Kidney glomerular epithelial cell (primary cell): ENCODE measurements at regions not wholly inside any gene's neighbourhood (a gene's known extent, or its start where the extent isn't known, plus 50 kb on each side); places are given as distances from the start of the nearest gene placed in this dataset.

Experiments
- DNase-seq: peaks from one replicate; lab custom pipeline; 2025; lab: John Stamatoyannopoulos, UW

DNA sequence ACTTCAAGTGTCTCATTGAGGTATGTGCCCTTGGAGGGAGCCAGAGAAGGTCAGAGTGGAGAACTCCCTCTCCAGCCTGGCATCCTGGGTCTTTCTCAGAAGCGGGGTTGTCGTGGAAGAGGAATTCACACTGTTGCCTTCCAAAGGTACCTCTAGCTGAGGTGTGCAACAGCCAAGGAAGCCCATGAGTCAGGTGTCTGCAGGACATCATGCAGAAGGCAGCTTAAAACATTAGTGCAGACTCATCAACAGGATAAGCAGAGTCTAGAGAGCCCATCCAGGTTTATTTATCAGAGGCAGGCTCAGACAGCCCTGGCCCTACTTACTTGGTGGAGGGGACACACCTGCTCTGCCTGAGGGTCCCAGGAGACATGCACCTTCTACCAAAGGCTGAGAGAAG lies 95.6 kb upstream of the TPM1 start:
- no peak for DNase-seq

DNA sequence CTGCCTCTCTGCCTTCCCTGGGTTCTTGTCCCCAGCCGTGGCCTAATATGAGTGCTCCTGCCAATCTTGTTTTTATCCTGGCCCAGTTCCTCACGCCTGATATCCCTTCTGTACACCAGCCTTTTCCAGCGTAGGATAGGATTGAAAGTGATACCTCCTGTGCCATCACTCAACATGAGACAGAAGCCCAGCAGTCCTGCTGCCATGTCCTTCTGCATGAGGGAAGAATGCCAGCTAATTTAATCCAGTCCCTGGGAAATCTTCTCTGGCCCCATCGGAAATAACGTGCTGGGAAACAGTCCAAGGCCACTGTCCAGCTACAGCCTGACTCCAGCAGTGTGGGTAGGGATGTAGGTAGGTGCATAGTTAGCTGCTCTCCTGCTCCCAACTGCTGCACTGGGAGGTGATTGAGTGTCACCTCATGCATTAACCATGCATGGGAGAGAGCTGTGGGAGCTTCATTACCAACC lies 92.0 kb upstream of the TPM1 start:
- no peak for DNase-seq

DNA sequence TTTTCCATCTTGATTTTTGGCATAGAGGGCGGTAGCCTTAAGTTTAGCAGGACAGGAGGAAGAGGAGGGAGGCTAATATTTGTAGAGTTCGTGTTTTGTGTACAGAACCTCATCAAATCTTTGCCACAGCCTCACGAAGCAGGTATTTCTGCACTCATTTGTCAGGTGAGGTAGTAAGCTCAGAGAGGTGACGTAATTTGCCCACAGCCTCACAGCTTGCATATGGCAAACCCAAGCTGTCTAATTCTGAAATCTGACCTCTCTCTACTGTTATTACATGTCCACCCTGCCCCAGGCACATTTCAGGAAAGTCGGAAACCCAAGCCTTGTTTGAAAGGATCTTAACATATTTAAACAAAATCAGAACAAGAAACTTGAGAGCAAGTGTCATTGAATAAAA lies 91.1 kb upstream of the TPM1 start:
- DNase-seq: no peak

DNA sequence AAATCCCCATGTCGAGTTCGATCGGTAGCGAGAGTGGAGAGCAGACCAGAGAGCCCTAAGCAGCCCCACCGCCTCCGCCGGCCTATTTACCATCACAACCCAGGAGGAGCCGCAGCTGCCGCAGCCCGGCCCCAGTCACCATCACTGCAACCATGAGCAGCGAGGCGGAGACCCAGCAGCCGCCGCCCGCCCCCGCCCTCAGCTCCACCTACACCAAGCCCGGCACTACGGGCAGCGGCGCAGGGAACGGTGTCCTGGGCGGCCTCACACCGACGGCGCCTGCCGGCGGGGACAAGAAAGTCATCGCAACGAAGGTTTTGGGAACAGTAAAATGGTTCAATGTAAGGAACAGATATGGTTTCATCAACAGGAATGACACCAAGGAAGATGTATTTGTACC lies 89.5 kb upstream of the TPM1 start:
- DNase-seq: no peak

DNA sequence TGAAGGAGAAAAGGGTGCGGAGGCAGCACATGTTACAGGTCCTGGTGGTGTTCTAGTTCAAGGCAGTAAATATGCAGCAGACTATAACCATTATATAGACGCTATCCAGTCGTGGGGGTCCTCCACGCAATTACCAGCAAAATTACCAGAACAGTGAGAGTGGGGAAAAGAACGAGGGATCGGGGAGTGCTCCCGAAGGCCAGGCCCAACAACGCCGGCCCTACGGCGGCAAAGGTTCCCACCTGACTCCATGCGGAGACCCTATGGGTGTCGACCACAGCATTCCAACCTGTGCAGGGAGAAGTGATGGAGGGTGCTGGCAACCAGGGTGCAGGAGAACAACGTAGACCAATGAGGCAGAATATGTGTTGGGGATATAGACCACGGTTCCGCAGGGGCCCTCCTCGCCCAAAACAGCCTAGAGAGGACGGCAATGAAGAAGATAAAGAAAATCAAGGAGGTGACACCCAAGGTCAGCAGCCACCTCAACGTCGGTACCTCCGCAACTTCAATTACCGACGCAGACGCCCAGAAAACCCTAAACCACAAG lies 89.0 kb upstream of the TPM1 start:
- no peak for DNase-seq

DNA sequence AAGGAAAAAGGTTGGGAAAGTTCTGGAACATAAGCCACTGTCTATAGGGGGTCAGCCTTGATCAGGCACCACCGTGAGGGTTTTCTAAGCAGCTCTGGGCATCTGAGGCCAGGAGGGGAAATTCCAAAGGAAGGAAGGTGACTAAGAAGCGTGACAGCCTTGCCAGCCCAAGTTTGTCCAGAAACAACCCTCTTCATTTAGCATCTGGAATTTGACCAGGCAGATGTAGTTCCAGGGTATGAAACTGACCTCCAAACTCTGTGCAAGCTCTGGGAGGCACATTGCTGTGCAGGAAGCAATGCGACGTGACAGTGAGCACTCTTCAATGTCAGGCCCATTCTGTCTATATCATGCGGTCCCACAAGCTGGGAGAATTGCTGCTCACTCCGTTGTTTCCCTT lies 85.4 kb upstream of the TPM1 start:
- peak; percentile 80 for DNase-seq

DNA sequence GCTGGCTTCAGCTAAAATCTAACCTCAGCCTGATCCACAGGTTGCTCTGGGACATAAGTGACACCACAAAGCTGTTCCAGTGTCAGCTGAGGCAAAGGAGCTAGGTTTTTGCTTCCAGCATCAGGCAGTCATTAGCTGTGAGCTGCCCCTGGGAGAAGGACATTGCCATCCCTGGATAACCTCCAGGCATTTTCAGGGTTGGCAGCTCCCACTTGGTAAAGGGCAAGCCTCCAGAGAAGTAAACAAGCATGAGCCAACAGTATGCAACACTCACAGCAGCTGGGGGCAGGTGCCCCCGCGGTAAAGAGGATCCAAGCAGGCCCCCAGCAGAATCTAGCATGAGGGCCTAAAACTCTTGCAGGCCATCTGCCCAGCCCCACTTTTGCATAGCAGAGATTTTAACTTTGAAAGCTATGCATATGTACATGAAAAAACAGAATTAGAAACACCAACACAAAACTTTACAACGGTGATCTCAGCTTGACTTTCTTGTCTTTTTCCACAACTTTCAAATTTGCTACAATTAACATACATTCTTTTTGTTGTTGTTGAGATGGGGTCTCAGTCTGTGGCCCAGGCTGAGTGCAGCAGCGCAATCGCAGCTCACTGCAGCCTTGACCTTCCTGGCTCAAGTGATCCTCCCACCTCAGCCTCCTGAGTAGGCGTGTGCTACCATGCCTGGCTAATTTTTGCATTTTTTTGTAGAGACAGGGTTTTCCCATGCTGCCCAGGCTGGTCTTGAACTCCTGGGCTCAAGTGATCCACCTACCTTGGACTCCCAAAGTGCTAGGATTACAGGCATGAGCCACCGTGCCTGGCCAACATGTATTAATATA lies 83.8 kb upstream of the TPM1 start:
- DNase-seq: peak; percentile 70

DNA sequence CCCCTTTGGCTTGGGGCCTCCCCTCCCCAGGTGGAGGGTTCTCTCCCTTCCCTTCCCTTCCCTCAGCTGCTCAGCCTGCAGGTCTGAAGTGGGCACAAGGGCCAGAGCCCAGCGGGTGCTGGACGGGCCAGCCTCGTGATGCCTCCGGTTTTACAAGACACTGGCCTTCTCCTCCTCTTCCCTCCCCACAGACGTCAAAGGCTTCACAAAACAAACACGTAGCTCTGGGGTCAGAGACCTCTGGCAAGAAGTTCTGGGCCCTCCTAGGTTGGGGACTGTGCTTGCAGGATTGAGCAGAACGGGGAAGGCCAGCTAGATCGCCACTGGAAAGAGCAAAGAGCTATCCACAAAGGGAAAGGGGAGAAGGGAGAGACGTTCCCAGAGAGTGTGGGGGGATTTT lies 81.4 kb upstream of the TPM1 start:
- DNase-seq: no peak

DNA sequence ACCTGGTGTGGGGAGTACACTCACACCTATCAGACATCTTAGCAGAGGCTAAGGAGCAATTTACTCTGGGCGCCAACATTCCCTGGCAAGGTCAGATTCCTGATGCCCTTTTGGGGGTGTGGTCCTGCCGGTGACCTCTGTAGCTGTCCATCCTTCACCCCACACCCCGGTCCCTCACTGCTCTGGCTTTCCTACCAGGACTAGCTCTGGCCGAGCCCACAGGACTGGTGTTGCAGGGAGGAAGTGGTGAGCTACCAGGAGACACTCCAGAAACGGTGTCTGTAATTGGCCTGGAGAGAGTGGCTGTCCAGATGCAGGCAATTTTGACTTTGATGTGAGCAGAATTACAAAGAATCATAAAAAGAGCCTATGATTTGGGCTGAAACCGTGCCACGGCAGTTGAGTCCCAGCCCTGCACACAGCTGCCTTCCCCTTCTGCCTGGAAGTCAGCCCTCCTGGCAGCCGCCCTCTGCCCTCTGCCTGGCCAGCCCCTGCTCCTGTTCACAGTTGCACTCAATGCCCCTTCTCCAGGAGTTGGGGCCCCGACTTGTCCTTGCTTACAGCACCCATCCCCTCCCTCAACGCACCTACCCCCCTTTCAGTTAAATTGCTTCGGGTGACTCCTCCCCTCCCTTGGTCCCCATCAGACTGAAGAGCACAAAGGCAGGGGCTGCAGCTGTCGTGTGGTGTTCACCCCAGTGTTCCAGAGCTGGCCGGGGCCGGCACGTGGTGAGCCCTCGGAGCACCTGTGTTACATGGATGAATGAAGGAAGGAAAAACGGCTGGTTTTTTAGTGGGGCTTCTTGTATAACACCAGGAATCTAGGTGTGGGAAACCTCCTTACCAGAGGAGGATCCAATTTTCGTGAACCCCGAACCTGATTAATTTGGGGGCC lies 80.2 kb upstream of the TPM1 start:
- no peak for DNase-seq

DNA sequence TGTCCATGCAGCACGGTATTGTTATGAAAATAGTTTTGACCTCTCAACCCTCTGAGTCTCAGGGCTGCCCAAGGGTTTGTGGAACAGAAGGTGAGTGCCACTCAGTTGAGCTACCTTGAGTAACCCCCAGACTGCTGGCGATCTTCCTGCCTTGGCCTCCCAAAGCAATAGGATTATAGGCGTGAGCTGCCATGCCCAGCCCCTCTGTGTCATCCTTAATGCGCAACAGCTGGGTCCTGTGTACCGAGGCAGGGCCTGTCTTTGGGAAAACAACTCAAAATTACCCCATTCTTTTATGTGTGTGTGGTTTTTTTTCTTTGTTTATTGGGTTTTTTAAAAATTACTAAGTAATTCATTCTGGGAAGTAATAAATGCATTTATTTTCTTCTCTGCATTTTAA lies 78.3 kb upstream of the TPM1 start:
- DNase-seq: no peak

DNA sequence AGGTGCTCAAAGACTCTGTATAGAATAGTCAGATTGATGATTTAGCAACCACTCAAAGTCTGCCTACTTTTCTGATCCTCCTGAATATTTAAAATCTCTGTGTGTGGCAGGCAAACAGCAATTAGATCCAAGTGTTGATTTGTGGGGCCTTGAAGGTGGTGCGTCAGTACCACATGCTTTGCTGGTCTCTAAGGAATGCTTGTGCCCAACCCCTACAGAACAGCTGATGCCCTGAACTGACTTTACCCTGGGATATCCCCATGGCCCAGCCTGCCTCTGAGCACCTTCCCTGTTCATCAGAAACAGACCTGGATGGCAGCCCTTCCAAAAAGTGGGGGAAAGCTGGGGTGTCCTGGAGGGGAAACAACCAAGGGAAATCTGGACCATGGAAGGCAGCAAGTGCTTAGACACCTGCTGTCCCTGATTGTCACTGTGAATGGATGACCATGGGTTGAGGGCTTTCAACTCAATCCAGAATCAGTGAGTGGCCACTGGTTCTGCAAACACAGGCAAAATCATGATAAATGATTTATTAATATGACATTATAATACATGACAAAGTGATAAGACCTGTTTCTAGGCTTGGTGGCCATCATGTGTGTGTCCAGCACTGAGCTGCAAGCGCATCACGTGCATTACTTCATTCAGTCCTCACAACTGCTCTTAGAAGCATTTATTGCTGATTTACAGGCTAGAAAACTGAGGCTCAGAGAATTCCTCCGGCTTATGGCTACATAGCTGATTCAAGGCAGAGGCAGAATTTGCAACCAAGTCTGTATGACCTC lies 76.1 kb upstream of the TPM1 start:
- no peak for DNase-seq

DNA sequence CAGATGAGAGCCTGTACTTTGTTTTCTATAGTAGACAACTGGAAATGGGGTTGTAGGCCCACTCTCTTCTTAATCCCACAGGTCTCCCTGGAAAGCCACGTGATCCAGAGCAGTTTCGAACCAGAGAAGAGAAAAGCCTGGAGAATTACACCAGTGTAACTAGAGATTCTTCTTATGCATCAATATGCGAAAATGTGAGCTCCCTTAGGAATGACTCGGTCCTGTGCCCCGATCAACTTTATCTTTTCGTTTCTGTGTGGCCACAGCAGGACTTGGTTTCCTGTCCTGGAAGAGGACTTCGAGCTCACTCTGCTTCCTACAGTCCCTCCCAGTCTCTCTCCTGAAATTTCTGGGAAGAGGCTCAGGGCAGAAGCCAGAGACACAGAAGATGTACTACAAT lies 73.8 kb upstream of the TPM1 start:
- DNase-seq: no peak

DNA sequence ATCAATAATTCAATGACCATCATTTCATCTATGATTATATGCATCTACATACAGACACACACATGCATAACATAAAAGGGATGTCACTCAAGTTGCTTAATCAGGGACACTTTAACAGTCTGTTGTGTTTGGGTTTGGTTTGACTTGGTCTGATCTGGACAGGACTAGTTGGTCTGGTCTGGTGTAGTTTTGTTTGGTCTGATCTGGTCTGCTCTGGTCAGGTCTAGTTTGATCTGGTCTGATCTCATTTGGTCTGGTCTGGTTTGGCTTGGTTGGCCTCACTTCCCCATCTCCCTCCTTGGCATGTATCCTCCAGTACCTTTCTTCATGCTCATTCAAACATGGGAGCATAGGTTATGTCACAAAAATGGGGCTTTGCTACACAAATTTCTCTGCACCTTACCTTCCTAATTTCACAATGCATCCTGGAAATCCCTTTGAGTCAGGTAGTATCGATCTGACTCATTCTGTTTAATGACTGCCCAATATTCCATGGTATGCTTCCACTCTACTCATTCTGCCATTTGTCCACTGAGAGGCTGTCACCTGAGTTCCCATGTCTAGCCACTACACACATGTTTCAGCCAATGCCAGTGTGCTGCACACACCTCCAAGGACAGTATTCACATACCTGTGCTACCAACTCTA lies 73.0 kb upstream of the TPM1 start:
- DNase-seq: no peak

DNA sequence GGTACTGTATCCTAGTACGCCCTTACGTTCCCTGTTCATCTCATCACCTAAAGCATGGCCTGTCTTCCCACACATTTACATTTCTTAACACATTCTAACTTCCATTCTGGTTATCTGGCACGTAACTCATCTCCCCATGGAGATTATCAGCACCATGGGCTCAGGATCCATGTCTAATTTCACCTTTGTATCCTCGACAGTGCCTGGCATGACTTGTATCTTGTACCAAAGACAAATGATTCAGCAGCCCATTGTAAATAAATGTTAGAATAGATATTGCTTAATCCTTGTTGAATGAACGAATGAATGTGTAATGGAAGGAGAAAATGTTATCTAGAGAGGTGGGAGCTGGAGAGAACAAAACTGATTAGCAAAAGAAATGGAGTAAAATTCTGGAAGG lies 69.7 kb upstream of the TPM1 start:
- DNase-seq: peak; percentile 73

DNA sequence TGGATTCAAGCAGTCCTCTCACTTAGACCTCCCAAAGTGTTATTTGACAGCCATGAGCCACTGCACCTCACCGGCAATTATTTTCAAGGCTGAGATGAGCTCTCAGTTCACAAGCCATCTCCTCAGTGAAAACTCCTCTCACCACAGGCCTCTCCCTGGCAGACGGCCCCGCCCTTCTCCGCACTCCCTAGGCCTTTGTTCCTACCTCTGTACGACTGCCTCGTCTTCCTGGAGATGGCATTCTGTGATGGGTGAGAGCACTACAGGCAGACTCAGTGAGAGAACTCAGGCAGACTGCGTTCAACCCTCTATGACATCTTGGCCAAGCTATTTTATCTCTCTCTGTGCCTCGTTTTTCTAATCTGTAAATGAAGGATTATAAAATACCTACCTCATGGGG lies 67.0 kb upstream of the TPM1 start:
- peak; percentile 80 for DNase-seq

DNA sequence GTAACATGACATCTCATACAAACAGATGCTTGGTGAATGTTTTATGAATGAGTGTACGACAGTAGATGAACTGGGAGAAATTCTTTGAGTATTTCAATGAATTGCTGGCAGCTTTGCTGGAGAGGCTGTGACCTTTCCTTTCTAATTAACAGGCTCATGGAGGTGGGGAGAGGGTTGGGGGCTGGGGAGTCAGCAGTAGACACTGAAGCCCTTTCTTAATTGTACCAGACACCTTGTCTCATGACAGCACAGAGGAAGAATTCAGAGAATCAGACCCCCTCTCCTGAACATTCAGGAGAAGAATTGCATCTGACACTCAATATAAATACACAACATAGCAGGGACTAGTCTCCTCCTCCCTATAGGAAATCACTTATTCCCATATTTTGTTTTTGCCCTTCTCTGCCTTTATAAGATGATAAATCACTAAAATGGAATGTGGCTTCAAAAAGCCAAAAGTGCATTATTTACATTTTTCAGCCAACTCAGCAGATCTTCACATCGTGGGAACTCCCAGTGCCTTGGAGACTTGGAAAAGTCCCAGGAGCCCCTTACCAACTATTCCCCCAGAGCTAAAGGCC lies 66.2 kb upstream of the TPM1 start:
- DNase-seq: peak; percentile 96

DNA sequence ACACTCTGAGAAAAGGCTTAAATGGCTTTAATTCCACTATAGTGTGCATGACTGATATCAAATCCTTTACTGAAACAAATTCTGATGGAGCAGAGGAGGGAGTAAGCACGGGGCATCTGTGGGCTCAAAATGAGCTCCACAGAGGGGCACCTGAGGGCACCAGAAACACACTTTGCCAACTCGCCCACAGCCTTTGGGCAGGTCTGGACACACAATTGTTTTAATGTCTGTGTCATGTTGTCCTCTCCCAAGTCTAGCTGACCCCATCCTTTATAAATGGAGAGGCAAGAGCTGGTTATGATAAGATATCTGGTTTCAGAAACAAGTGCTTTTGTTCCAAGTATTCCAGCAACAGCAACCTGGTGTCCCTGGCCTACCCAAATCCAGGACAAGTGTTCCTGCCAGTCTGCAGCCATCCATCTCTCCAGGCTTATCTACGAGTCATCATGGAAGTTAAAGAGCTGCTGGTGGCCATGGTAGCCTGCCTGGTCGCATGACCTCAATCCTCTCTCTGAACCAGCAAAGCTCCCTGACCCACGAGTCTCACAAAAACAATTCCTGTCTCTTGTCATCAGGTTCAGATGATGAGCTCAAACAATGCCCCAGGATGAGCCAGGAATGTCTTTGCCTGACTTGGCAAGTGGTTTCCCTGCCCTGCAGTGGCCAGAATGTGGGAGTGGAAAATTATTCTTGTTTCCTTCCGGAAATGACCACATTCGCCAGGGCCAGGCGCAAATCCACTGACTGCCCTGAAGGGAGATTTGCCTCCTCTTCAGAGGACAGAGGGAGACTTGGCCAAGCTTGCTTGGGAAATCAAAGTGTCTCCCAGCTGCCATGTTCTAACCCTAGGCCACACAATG lies 64.4 kb upstream of the TPM1 start:
- peak; percentile 96 for DNase-seq

DNA sequence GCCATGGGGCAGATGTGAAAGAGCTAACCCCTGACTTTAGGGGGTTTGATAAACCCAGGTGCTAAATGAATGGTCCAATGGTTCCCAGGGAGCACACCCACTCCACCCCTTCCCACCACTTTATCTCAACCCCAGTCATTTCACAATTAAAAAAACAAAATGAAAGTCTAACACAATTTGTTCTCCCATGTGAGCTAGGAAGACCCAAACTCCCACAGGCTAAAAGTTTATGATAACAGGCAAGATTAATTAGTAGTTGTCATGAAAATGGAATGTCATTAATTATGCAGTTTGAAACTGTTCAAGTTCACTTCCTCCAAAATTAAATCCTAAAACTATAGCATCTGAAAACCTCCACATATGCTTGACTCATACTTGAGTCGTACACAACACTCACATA lies 63.3 kb upstream of the TPM1 start:
- peak; percentile 67 for DNase-seq

DNA sequence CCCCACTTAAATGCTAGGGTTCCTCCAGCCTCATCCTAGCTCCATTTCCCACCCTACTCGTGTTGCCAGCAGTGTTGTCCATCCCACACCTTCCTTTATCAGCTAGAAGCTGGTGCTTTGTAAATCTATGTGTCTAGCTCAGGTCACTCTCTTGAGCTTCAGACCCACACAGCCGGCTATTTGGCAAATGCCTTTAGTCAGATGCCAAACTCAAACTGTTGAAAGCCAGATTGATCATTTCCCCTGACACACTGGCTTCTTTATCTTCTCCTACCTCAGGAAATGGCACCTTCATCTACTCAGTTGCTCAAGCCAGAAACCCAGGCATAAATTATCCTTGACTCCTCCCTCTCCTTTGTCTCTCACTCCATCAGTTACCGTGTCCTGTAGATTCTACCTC lies 61.5 kb upstream of the TPM1 start:
- DNase-seq: no peak

DNA sequence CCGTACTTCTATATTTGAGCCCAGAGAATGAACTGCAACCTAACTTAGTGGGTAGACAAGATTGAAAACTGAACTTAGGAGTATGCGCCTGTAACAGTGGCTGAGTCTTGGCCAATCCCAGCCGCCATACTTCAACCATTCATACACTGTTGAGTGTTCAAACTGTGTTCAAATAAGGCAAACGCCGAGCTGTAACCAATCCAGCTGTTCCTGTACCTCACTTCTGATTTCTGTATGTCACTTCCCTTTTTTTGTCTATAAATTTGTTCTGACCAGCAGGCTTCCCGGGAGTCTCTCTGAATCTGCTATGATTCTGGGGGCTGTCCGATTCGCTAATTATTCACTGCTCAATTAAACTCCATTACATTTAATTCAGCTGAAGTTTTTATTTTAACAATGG lies 58.6 kb upstream of the TPM1 start:
- DNase-seq: no peak
